ENCODE measurements at regions not wholly inside any gene's neighbourhood (a gene's known extent, or its start where the extent isn't known, plus 50 kb on each side); places are given as distances from the start of the nearest gene placed in this dataset.
"Not testable (repeated sequence)": the region's sequence is repeated elsewhere in the genome, so short reads cannot be mapped to it uniquely, and the experiment has no call there.

DNA sequence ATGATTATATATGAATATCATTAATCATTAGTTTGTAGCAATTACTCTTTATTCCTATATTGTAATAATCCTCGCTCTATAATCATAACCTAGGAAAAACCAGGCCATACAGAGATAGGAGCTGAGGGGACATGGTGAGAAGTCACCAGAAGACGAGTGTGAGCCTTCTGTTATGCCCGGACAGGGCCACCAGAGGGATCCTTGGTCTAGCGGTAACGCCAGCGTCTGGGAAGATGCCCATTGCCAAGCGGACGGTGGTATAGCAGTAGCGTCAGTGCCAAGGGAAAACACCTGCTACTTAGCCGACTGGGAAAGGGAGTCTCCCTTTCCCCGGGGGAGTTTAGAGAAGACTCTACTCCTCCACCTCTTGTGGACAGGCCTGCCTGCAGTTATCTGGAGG, 1347.6 kb downstream of the GATA3 start:
- not testable (repeated sequence) for TF ChIP-seq TAF1 (IDR thresholded peaks at IDR 0.05; ENCODE audit: borderline replicate concordance, low read depth, low read length); POLR2A (IDR thresholded peaks at IDR 0.05; ENCODE audit: low read depth, low read length)
